ENCODE measurements at regions not wholly inside any gene's neighbourhood (a gene's known extent, or its start where the extent isn't known, plus 50 kb on each side); places are given as distances from the start of the nearest gene placed in this dataset.

DNA sequence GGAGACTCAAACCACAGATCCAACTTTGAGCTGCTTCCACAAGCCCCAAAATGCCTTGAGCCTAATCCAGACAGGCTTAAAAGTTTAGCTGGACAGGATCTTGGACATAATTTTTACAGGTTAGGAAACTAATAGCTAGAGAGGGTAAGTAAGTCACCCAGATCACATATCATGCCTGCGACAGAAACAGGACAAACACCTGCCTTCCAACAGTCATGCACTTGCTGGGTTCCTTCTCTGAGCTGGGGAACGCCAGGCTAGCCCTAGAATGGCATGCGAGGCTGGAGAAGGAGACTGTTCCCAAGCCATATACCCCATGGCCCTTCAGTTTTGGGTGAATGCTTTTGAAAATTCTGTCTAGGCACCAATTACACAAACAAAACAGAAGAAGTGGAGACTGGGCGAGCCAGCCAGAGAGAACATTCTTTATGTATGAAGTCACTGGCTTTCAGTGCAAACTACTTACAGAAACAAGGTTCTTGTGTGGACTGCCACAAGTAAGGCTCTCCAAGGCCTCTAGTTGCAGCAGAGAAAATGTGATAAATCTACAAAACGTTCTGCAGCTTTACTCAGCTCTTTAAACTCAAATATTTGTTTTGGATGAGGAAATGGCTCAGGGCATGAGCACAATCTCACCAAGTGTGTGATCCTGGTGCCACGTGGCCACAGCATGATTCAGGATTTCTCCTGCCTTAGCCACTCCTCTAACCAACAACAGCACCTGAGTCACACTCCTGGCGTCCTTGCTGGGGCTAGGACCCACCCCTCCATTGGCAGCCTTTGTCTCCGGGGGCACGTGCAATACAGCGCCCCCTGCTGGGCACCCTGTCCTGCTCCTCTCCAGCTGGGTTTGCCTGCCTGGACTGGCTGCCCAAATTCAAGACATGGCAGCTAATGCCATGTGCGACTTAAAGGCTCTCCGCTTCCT lies 73.4 kb upstream of the UBL3 start:
- TF ChIP-seq CTCF (IDR thresholded peaks at IDR 0.05 in 4 of 5, conservative IDR thresholded peaks at IDR 0.05 in 1 of 5) (peak; percentile 39 to 74 (median 58)), POLR2A (IDR thresholded peaks at IDR 0.05) (no peak)

Measured in gastrocnemius medialis (tissue), 4 donors.